ENCODE measurements at regions not wholly inside any gene's neighbourhood (a gene's known extent, or its start where the extent isn't known, plus 50 kb on each side); places are given as distances from the start of the nearest gene placed in this dataset.
"Not testable (repeated sequence)": the region's sequence is repeated elsewhere in the genome, so short reads cannot be mapped to it uniquely, and the experiment has no call there.

GRCh38 chr13:109938255-109938936, 152.0 kb upstream of the IRS2 start:
- peak; percentile 90 for DNase-seq

DNA sequence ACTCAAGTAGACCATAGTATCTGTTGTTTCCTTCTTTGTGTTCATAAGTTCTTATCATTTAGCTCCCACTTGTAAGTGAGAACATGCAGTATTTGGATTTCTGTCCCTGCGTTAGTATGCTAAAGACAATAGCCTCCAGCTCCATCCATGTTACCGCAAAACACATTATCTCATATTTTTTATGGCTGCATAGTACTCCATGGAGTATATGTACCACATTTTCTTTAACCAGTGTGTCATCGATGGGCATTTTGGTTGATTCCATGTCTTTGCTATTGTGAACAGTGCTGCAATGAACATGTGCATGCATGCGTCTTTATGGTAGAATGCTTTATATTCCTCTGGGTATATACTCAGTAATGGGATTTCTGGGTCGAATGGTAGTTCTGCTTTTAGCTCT, 148.1 kb upstream of the IRS2 start:
- not testable (repeated sequence) for DNase-seq

DNA sequence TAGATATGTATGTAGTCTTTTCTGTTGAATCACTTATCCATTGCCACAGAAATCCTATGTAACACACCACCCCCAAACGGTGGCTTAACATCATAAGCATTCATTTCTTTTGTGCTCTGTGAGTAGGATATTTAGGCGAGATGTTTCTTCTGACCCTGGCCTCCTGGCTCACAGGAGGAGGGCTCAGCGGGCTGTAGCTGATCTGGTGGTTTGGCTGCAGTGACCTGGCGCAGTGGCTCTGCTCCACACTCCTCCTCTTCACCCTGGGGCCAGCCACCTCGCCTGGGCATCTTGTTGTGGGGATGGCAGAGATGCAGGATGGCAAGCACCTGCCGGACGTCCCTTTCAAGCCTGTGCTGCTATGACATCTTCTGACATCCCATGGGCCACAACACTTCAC, 147.1 kb upstream of the IRS2 start:
- DNase-seq, result no peak

DNA sequence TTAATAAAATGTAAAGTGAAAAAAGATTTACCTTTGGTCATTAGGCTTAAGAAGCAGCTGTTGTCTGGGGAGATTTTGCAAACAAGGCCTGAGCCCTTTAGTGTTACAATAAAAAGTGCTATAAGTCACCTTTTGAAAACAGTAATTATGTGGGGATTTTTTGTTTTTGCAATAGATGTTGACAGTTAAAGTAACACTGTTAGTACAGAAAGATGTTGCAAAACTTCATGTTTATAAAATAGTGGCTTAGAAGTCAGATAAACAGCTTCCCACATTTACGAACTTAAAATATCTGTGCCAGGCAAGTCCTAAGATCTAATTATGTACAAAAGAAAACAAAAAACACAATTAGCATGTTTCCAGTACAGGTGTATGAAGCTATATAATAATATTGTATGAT, 138.0 kb upstream of the IRS2 start:
- no peak for DNase-seq

DNA sequence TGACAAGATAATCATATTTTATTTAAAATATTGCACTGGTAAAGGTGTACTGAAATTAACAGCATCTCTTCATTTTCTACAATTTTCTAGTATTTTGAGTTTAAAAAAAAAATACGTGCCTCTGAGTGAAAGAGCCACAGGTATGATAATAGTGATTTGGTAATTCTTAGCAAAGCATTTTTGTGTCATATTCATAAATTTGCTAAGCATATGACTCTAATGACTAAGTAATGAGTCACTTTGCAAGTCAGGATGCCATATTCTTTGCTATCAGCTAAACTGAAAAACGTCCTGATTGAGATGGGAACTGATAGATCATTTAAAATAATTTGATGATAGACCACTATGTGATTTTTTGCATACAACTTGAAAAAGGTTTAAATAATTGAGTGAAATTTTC, 136.1 kb upstream of the IRS2 start:
- no peak for DNase-seq

- DNase-seq, result no peak
Observed at GRCh38 chr13:109919715-109920375, 133.5 kb upstream of the IRS2 start.

DNA sequence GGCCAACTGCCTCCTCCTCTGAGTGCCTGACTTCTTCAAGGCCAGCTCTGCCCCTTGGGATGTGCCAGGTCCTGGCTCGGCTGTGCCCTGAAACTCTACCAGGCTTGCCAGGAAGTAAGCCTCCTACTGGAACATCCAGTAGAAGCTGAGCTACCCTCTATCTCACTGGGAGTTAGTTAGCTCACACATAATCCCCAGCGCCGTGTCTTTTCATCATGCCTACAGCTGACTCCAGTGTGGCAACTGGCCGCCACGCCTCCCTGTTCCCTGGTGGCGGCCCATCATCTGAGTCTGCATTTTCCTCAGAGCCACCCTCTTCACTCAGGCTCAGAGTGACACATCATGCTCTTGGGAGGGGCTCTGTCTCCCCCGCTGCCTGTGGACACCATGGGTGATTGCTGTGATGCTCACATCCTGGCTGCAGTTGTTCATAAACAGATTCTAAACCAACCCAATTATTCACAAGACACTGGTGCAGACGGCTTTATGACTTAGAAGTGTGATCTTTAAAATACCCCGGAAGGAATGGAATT, 131.9 kb upstream of the IRS2 start:
- peak; percentile 76 for DNase-seq

GRCh38 chr13:109917422-109917821, 131.0 kb upstream of the IRS2 start:
- DNase-seq, result no peak

GRCh38 chr13:109913936-109914510, 127.6 kb upstream of the IRS2 start:
- no peak for DNase-seq

DNA sequence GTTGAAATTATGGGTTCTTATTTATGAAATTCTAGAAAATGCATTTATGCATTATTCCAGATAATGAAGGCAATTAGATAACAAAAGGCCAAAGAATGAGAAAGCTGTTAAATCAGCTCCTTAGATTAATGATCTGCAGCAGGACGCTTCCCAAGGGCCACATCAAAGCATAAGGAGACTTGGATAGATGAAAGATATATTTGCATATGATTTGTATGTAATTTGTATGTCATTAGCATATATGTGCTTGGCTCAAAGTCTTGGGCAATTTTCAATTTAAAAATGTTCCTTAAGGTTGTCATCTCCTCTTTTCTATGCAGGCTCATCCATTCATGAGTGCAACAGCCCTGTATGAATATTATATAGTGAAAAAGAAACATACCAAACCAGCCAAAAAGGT, 126.8 kb upstream of the IRS2 start:
- no peak for DNase-seq

DNA sequence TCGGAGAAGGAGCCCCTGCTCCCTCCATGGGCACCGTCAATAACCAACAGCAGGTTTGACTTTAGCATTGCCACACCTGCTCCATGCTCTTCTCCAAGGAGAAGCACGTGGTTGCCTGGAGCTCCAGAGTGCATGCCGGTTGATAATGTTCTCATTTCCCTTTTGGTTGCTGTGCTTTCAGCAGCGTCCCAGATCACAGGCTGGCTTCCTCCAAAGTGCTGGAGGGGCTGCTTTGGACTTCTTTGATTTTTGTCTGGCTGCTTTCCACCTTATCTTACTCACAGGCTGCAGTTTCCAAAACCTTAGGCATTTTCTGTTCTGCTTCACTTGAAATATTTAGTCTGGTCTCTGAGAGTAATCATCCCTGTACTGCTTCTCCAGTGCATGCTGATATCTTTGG, 123.8 kb upstream of the IRS2 start:
- no peak for DNase-seq

DNA sequence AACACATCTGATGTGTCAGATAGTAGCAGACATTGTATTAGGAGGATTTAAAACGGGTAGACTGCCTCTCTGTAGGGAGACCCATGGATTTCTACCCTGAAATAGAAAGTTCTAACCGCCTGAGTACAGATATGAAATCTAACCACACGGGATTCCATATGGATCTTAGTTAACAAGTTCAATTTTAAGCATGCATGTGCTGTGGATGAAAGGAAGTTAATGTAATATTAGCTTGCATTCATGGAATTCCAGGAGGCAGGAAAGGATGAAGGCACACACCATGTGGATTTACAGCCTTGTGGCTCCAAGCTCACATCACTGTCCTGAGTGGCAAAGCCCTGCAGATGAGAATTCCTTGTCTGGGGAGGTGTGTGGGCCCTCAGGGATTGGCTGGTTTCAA, 120.6 kb upstream of the IRS2 start:
- DNase-seq, result no peak

DNA sequence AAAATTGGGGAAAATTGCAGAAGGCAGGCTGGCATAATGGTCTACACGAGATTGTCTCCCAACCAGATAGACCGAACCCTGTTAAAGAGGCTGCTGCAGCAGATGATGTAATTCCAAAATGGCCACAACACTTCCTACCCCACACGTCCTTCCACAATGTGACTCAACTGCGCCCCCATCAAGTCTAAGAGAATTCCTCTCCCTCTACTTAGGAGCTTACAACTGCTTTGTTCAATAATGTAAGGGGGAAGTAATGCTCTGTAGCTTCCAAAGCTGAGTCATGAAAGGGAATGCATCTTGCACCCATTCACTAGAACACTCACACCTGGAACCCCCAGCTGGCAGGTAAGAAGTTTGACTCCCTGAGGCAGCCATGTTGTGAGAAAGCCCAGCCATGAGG, 117.8 kb upstream of the IRS2 start:
- DNase-seq, result no peak

- DNase-seq, result no peak
Observed at GRCh38 chr13:109900741-109901140, 114.4 kb upstream of the IRS2 start.

GRCh38 chr13:109900320-109900719, 113.9 kb upstream of the IRS2 start:
- DNase-seq, result no peak

GRCh38 chr13:109899748-109900147, 113.4 kb upstream of the IRS2 start:
- DNase-seq, result no peak

GRCh38 chr13:109899316-109899715, 112.9 kb upstream of the IRS2 start:
- DNase-seq, result peak; percentile 29

DNA sequence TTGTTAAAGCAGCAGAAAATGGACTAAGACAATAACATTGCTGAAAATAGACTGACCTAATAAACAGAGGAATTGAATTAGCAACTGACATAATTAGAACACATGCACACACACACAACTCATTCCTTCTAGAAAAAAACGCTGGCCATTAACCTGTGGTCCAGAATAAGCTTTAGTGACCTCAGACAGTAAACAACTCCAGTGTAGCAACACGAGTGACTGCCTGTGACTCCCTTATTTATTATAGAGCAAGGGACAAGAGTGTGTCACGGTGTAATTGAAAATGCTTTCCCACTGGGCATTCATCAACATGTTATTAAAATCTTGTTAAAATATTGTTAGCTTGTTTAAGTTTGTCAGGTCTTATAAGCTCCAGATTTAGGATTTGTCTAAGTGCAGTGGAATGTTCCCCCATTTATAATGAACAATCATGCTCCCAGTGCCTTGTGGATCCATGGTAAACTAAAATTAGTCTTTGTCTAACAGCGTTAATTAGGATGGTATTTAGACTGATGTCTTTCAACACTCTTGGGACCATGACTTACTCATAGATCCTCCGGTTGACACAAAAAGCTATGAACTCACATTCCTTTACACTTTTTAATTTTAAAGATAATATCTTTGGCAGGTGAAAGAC, 111.7 kb upstream of the IRS2 start:
- no peak for DNase-seq

DNA sequence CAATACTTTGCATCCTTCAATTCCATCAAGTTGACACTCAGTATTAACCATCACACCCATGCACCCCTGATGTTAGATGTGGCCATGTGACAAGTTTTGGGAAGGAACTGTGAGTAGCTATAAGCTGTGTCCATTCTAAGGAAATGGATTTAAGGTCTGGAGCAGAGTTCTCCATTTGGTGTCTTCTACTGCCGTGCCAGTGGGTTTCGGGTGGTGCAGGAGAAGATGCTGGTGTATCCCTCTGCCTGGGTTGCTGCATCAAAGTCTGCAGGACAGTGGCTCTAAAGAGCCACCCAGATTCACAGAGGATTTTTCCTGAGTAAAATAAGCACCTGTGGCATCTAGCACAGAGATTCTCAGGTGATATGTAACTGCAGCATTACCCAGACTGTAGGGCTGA, 105.7 kb upstream of the IRS2 start:
- DNase-seq, result no peak

GRCh38 chr13:109885235-109885634, 98.9 kb upstream of the IRS2 start:
- no peak for DNase-seq

DNA sequence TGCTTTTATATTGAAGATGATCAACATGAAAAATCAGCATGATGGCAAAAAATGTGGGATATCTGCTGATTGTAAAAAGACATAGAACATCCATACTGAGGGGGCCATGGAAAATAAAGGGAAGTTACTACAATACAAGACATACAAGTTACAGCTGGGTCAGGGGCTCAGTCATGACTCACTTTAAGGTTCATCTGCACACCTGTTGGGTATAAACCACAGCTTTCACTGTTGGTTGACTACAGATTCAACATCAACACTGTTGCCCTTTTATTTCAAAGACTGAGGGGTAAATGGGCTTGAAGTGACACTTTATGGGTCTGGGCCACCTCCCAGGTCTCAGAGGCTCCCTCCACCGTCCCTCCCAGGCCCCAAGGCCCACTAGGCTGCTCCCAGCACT, 98.1 kb upstream of the IRS2 start:
- no peak for DNase-seq

- peak; percentile 45 for DNase-seq
Observed at GRCh38 chr13:109883181-109884180, 97.1 kb upstream of the IRS2 start.

Measured in tongue (tissue), 1 donor.